DMS153 treated with DMSO at 0.1 percent for 48 hours (cell line): ENCODE measurements at regions not wholly inside any gene's neighbourhood (a gene's known extent, or its start where the extent isn't known, plus 50 kb on each side); places are given as distances from the start of the nearest gene placed in this dataset.

Experiments used
- DNase-seq: peaks from one replicate; lab custom pipeline; 2025; ENCODE audit not compliant: unreplicated experiment; lab: John Stamatoyannopoulos, UW

- no peak for DNase-seq
These were observed 134.2 kb upstream of the FGGY start for GRCh38 chr1:59162665-59163064.

- DNase-seq, result no peak
These were observed 133.4 kb upstream of the FGGY start for GRCh38 chr1:59163268-59164092.

GRCh38 chr1:59164371-59164770, 132.5 kb upstream of the FGGY start:
- no peak for DNase-seq

- DNase-seq, result no peak
These were observed 131.5 kb upstream of the FGGY start for GRCh38 chr1:59165353-59165752.

- DNase-seq, result no peak
These were observed 127.2 kb upstream of the FGGY start for GRCh38 chr1:59169703-59170102.

- DNase-seq, result no peak
These were observed 126.2 kb upstream of the FGGY start for GRCh38 chr1:59170659-59171058.

GRCh38 chr1:59171788-59172187, 125.1 kb upstream of the FGGY start:
- no peak for DNase-seq

GRCh38 chr1:59172693-59173092, 124.2 kb upstream of the FGGY start:
- DNase-seq, result no peak

- DNase-seq, result no peak
These were observed 123.2 kb upstream of the FGGY start for GRCh38 chr1:59173721-59174120.

- DNase-seq, result no peak
These were observed 120.4 kb upstream of the FGGY start for GRCh38 chr1:59176471-59176870.

GRCh38 chr1:59177756-59178155, 119.1 kb upstream of the FGGY start:
- DNase-seq, result no peak

- no peak for DNase-seq
These were observed 118.3 kb upstream of the FGGY start for GRCh38 chr1:59178339-59179187.

- no peak for DNase-seq
These were observed 117.2 kb upstream of the FGGY start for GRCh38 chr1:59179673-59180072.

- no peak for DNase-seq
These were observed 116.2 kb upstream of the FGGY start for GRCh38 chr1:59180735-59181134.

GRCh38 chr1:59183749-59184317, 113.1 kb upstream of the FGGY start:
- no peak for DNase-seq

GRCh38 chr1:59184365-59184905, 112.5 kb upstream of the FGGY start:
- DNase-seq, result no peak

GRCh38 chr1:59185163-59185860, 111.6 kb upstream of the FGGY start:
- no peak for DNase-seq

- DNase-seq, result no peak
These were observed 110.2 kb upstream of the FGGY start for GRCh38 chr1:59186656-59187055.

GRCh38 chr1:59188413-59189213, 108.3 kb upstream of the FGGY start:
- DNase-seq, result no peak

GRCh38 chr1:59193443-59194093, 103.3 kb upstream of the FGGY start:
- no peak for DNase-seq
